ENCODE measurements at regions not wholly inside any gene's neighbourhood (a gene's known extent, or its start where the extent isn't known, plus 50 kb on each side); places are given as distances from the start of the nearest gene placed in this dataset.
"Not testable (repeated sequence)": the region's sequence is repeated elsewhere in the genome, so short reads cannot be mapped to it uniquely, and the experiment has no call there.

DNA sequence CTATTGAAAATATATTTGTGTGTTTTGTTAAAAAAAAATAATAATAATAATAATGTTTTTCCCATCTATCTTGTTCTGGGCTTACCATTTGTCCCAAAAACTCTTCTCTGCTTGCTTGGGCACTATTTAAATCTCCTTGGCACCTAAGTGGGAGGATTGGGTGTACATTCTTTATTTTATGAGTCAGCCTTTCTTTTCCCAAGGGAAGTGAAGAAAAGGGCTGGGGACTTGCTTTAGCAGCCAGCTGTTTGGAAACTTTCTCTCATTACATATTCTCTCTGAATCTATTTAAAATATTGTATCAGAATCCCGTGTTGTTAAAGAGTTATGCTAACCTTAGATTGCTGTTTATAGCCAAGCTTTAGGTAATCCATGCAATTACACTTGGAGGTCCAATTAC is 2332.4 kb downstream of the ARAP2 start:
- Histone ChIP-seq H3K9me3 (ENCODE audit: control insufficient read depth in 1 of 2, low read length in 2 of 2) (no peaks in the 10 kb centered on the region), H3K27ac (ENCODE audit: low read length) (no peak overlapping the region), H3K36me3 (ENCODE audit: control insufficient read depth in 1 of 2, insufficient read depth in 2 of 2, low read length in 2 of 2) (no peaks in the 10 kb centered on the region), H3K27me3 (ENCODE audit: low read depth, low read length) (no peaks in the 10 kb centered on the region), H3K4me1 (ENCODE audit: control insufficient read depth in 1 of 2, insufficient read depth in 2 of 2, low read length in 2 of 2) (no peaks in the 10 kb centered on the region), H3K4me3 (ENCODE audit: low read depth in 1 of 2, low read length in 2 of 2) (no peak overlapping the region)

GRCh38 chr4:33914386-33914785 is 2329.9 kb downstream of the ARAP2 start:
- H3K27ac ChIP-seq (ENCODE audit: low read length) = no peak overlapping the region
- H3K4me1 ChIP-seq (ENCODE audit: control insufficient read depth in 1 of 2, insufficient read depth in 2 of 2, low read length in 2 of 2) = no peaks in the 10 kb centered on the region
- no peaks in the 10 kb centered on the region for H3K27me3 ChIP-seq (ENCODE audit: low read depth, low read length)
- no peaks in the 10 kb centered on the region for H3K36me3 ChIP-seq (ENCODE audit: control insufficient read depth in 1 of 2, insufficient read depth in 2 of 2, low read length in 2 of 2)
- H3K4me3 ChIP-seq (ENCODE audit: low read depth in 1 of 2, low read length in 2 of 2) = no peak overlapping the region
- H3K9me3 ChIP-seq (ENCODE audit: control insufficient read depth in 1 of 2, low read length in 2 of 2) = no peaks in the 10 kb centered on the region

DNA sequence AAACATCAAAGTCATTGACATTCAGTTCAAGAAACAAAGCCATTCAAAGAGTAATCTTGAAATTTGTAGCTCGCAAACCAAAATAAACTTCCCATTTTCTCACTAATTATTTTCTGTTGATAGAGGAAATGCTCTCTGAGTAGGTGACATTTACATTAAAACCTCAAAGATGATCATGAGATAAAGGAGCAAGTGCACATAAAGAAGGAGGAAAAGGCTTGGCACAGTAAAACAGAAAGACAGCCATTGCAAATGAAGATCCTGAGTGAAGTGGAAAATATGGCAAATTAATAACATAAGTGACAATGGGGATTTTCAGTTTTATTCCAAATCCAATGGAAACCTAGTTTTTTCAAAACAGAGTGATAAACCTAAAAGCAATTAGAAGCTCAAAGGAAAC is 2320.8 kb downstream of the ARAP2 start:
- Histone ChIP-seq H3K4me3 (ENCODE audit: low read depth in 1 of 2, low read length in 2 of 2) (no peak overlapping the region), H3K27ac (ENCODE audit: low read length) (no peak overlapping the region), H3K27me3 (ENCODE audit: low read depth, low read length) (no peaks in the 10 kb centered on the region), H3K4me1 (ENCODE audit: control insufficient read depth in 1 of 2, insufficient read depth in 2 of 2, low read length in 2 of 2) (no peaks in the 10 kb centered on the region), H3K36me3 (ENCODE audit: control insufficient read depth in 1 of 2, insufficient read depth in 2 of 2, low read length in 2 of 2) (no peaks in the 10 kb centered on the region), H3K9me3 (ENCODE audit: control insufficient read depth in 1 of 2, low read length in 2 of 2) (no peaks in the 10 kb centered on the region)

- no peak overlapping the region for H3K27ac ChIP-seq (ENCODE audit: low read length)
- H3K4me1 ChIP-seq (ENCODE audit: control insufficient read depth in 1 of 2, insufficient read depth in 2 of 2, low read length in 2 of 2) = no peaks in the 10 kb centered on the region
- no peak overlapping the region for H3K4me3 ChIP-seq (ENCODE audit: low read depth in 1 of 2, low read length in 2 of 2)
- H3K27me3 ChIP-seq (ENCODE audit: low read depth, low read length) = no peaks in the 10 kb centered on the region
- no peaks in the 10 kb centered on the region for H3K9me3 ChIP-seq (ENCODE audit: control insufficient read depth in 1 of 2, low read length in 2 of 2)
- no peaks in the 10 kb centered on the region for H3K36me3 ChIP-seq (ENCODE audit: control insufficient read depth in 1 of 2, insufficient read depth in 2 of 2, low read length in 2 of 2)
Measured at GRCh38 chr4:33924239-33924638, 2320.1 kb downstream of the ARAP2 start.

DNA sequence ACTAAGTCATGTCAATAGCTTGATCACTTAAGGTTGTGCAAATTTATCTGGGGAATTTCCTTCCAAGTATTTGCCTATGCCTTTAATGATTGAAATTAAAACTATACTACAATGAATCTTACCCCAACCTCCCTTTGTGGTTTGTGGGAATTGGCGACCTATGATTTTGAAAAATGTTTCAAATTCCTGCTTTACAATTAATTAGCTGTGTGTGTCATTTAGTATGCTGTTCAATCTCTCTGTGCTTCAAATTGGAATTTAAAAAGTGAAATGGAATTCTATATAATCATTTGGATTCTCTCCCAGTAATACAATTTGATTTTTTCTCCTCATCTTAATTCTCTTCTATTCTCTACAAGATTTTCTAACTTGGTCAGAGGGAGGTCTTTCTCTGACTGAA is 2319.5 kb downstream of the ARAP2 start:
- no peak overlapping the region for H3K27ac ChIP-seq (ENCODE audit: low read length)
- no peaks in the 10 kb centered on the region for H3K27me3 ChIP-seq (ENCODE audit: low read depth, low read length)
- H3K4me1 ChIP-seq (ENCODE audit: control insufficient read depth in 1 of 2, insufficient read depth in 2 of 2, low read length in 2 of 2) = no peaks in the 10 kb centered on the region
- no peaks in the 10 kb centered on the region for H3K36me3 ChIP-seq (ENCODE audit: control insufficient read depth in 1 of 2, insufficient read depth in 2 of 2, low read length in 2 of 2)
- no peak overlapping the region for H3K4me3 ChIP-seq (ENCODE audit: low read depth in 1 of 2, low read length in 2 of 2)
- no peaks in the 10 kb centered on the region for H3K9me3 ChIP-seq (ENCODE audit: control insufficient read depth in 1 of 2, low read length in 2 of 2)

- no peak overlapping the region for H3K4me3 ChIP-seq (ENCODE audit: low read depth in 1 of 2, low read length in 2 of 2)
- H3K27ac ChIP-seq (ENCODE audit: low read length) = no peak overlapping the region
- H3K27me3 ChIP-seq (ENCODE audit: low read depth, low read length) = no peaks in the 10 kb centered on the region
- no peaks in the 10 kb centered on the region for H3K9me3 ChIP-seq (ENCODE audit: control insufficient read depth in 1 of 2, low read length in 2 of 2)
- no peaks in the 10 kb centered on the region for H3K4me1 ChIP-seq (ENCODE audit: control insufficient read depth in 1 of 2, insufficient read depth in 2 of 2, low read length in 2 of 2)
- H3K36me3 ChIP-seq (ENCODE audit: control insufficient read depth in 1 of 2, insufficient read depth in 2 of 2, low read length in 2 of 2) = no peaks in the 10 kb centered on the region
Measured at GRCh38 chr4:33930497-33930896, 2313.8 kb downstream of the ARAP2 start.

GRCh38 chr4:33931026-33931425 is 2313.3 kb downstream of the ARAP2 start:
- Histone ChIP-seq H3K27ac (ENCODE audit: low read length) (no peak overlapping the region), H3K27me3 (ENCODE audit: low read depth, low read length) (no peaks in the 10 kb centered on the region), H3K4me3 (ENCODE audit: low read depth in 1 of 2, low read length in 2 of 2) (no peak overlapping the region), H3K9me3 (ENCODE audit: control insufficient read depth in 1 of 2, low read length in 2 of 2) (no peaks in the 10 kb centered on the region), H3K36me3 (ENCODE audit: control insufficient read depth in 1 of 2, insufficient read depth in 2 of 2, low read length in 2 of 2) (no peaks in the 10 kb centered on the region), H3K4me1 (ENCODE audit: control insufficient read depth in 1 of 2, insufficient read depth in 2 of 2, low read length in 2 of 2) (no peaks in the 10 kb centered on the region)

- Histone ChIP-seq H3K27me3 (ENCODE audit: low read depth, low read length) (no peaks in the 10 kb centered on the region), H3K4me1 (ENCODE audit: control insufficient read depth in 1 of 2, insufficient read depth in 2 of 2, low read length in 2 of 2) (no peaks in the 10 kb centered on the region), H3K36me3 (ENCODE audit: control insufficient read depth in 1 of 2, insufficient read depth in 2 of 2, low read length in 2 of 2) (no peaks in the 10 kb centered on the region), H3K9me3 (ENCODE audit: control insufficient read depth in 1 of 2, low read length in 2 of 2) (no peaks in the 10 kb centered on the region), H3K4me3 (ENCODE audit: low read depth in 1 of 2, low read length in 2 of 2) (no peak overlapping the region), H3K27ac (ENCODE audit: low read length) (no peak overlapping the region)
Measured at GRCh38 chr4:33940281-33940680, 2304.0 kb downstream of the ARAP2 start.

DNA sequence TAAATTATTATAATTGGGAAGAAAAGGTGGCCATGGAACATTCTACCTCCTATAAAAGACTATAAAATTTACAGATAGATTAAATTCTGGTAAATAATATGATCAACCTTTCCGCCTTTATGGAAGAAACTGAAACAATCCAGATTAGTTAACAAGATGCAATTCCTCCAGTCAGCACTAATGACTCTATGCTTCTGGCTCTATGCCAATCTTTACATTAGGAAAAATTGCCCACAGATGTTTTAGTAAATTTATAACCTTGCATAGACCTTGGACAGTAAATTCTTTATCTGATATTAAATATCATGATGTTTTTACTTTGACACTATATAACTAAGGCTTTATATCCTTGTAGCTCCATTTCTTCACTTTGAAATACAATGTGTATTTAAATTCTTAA is 2302.5 kb downstream of the ARAP2 start:
- no peak overlapping the region for H3K27ac ChIP-seq (ENCODE audit: low read length)

DNA sequence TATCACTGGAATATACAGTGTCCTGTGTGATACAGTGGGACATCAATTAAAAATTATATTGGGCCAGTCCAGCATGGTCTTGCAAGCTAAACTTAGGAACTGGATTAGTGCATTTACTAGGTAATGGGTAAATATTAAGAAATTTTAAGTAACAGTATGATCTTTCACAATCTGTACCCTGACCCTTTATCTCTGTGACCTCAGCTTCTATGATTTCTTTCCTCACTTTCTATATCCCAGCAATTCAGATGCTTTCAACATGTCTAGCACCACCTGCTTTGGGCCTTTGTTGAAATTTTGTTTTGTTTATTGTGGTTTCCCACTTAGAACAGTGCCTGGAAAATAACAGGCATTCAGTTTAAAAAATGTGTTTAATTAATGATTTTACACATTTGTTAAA is 2295.4 kb downstream of the ARAP2 start:
- H3K9me3 ChIP-seq (ENCODE audit: control insufficient read depth in 1 of 2, low read length in 2 of 2) = no peaks in the 10 kb centered on the region
- no peaks in the 10 kb centered on the region for H3K4me1 ChIP-seq (ENCODE audit: control insufficient read depth in 1 of 2, insufficient read depth in 2 of 2, low read length in 2 of 2)
- no peaks in the 10 kb centered on the region for H3K36me3 ChIP-seq (ENCODE audit: control insufficient read depth in 1 of 2, insufficient read depth in 2 of 2, low read length in 2 of 2)
- H3K27ac ChIP-seq (ENCODE audit: low read length) = no peak overlapping the region
- no peaks in the 10 kb centered on the region for H3K27me3 ChIP-seq (ENCODE audit: low read depth, low read length)
- no peak overlapping the region for H3K4me3 ChIP-seq (ENCODE audit: low read depth in 1 of 2, low read length in 2 of 2)

More for the DNA sequence above, 2302.5 kb downstream of the ARAP2 start:
- H3K9me3 ChIP-seq (ENCODE audit: control insufficient read depth in 1 of 2, low read length in 2 of 2) = no peaks in the 10 kb centered on the region
- H3K4me1 ChIP-seq (ENCODE audit: control insufficient read depth in 1 of 2, insufficient read depth in 2 of 2, low read length in 2 of 2) = no peaks in the 10 kb centered on the region
- H3K27me3 ChIP-seq (ENCODE audit: low read depth, low read length) = no peaks in the 10 kb centered on the region
- no peaks in the 10 kb centered on the region for H3K36me3 ChIP-seq (ENCODE audit: control insufficient read depth in 1 of 2, insufficient read depth in 2 of 2, low read length in 2 of 2)
- no peak overlapping the region for H3K4me3 ChIP-seq (ENCODE audit: low read depth in 1 of 2, low read length in 2 of 2)

- not testable (repeated sequence) for H3K27ac ChIP-seq (ENCODE audit: low read length); H3K4me3 ChIP-seq (ENCODE audit: low read depth in 1 of 2, low read length in 2 of 2); H3K9me3 ChIP-seq (ENCODE audit: control insufficient read depth in 1 of 2, low read length in 2 of 2); H3K27me3 ChIP-seq (ENCODE audit: low read depth, low read length); H3K4me1 ChIP-seq (ENCODE audit: control insufficient read depth in 1 of 2, insufficient read depth in 2 of 2, low read length in 2 of 2); H3K36me3 ChIP-seq (ENCODE audit: control insufficient read depth in 1 of 2, insufficient read depth in 2 of 2, low read length in 2 of 2)
Measured at GRCh38 chr4:33953848-33954247, 2290.5 kb downstream of the ARAP2 start.

- Histone ChIP-seq H3K4me1 (ENCODE audit: control insufficient read depth in 1 of 2, insufficient read depth in 2 of 2, low read length in 2 of 2) (no peaks in the 10 kb centered on the region), H3K36me3 (ENCODE audit: control insufficient read depth in 1 of 2, insufficient read depth in 2 of 2, low read length in 2 of 2) (no peaks in the 10 kb centered on the region), H3K4me3 (ENCODE audit: low read depth in 1 of 2, low read length in 2 of 2) (no peak overlapping the region), H3K27ac (ENCODE audit: low read length) (no peak overlapping the region), H3K9me3 (ENCODE audit: control insufficient read depth in 1 of 2, low read length in 2 of 2) (no peaks in the 10 kb centered on the region), H3K27me3 (ENCODE audit: low read depth, low read length) (no peaks in the 10 kb centered on the region)
Measured at GRCh38 chr4:33954759-33955158, 2289.6 kb downstream of the ARAP2 start.
